ENCODE measurements at regions not wholly inside any gene's neighbourhood (a gene's known extent, or its start where the extent isn't known, plus 50 kb on each side); places are given as distances from the start of the nearest gene placed in this dataset.
"Not testable (repeated sequence)": the region's sequence is repeated elsewhere in the genome, so short reads cannot be mapped to it uniquely, and the experiment has no call there.

DNA sequence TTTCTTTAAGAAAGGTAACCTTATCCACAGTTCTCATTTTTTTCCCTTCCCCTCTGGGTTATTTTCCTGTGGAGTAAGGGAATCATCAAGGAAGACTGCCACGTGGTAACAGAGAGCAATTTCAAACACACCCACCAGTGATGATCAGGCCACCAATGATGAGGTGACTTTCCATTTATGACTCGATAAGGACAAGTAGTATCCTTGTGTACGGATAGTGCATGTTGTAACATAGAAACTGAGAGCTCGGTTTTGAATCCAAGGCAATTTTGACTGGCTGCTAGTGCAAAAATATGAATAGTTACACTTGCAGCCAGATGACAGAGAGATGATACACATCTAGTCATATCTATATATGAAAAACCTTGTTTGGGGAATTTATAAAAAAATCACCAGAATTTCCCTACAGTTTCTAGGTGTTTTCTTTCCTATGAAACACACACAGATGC lies 143.6 kb upstream of the TCF4 start:
- DNase-seq (ENCODE audit: low spot score): no peak

DNA sequence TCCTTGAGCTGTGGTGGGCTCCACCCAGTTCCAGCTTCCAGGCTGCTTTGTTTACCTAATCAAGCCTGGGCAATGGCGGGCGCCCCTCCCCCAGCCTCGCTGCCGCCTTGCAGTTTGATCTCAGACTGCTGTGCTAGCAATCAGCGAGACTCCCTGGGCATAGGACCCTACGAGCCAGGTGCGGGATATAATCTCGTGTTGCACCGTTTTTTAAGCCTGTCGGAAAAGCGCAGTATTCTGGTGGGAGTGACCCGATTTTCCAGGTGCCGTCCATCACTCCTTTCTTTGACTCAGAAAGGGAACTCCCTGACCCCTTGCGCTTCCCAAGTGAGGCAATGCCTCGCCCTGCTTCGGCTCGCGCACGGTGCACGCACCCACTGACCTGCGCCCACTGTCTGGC lies 133.0 kb upstream of the TCF4 start:
- DNase-seq (ENCODE audit: low spot score): not testable (repeated sequence)

GRCh38 chr18:55713707-55714106 lies 125.7 kb upstream of the TCF4 start:
- DNase-seq (ENCODE audit: low spot score): no peak

GRCh38 chr18:55706898-55707297 lies 118.9 kb upstream of the TCF4 start:
- DNase-seq (ENCODE audit: low spot score): no peak

GRCh38 chr18:55699233-55699765 lies 111.3 kb upstream of the TCF4 start:
- DNase-seq (ENCODE audit: low spot score): peak; percentile 15

DNA sequence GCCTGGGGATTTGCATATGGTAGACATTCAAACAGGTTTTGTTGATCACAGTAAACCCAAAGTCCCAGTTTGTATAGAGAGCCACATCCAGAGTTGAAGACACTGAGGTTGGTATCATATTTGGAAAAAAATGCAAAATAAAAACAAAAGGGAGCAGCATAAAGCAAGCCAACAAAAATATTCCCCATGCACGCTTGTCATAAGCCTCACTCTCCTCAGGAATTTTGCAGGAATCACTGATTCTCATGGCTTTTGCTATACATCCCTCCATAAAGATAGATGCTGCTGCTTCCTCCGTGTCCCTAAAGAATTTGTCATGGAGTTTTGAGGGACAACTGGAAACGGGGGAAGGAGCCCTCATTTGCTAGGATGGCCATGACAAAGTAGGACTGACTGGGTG lies 108.8 kb upstream of the TCF4 start:
- DNase-seq (ENCODE audit: low spot score): no peak

- DNase-seq (ENCODE audit: low spot score): no peak
Observed at GRCh38 chr18:55695091-55695490, 107.1 kb upstream of the TCF4 start.

DNA sequence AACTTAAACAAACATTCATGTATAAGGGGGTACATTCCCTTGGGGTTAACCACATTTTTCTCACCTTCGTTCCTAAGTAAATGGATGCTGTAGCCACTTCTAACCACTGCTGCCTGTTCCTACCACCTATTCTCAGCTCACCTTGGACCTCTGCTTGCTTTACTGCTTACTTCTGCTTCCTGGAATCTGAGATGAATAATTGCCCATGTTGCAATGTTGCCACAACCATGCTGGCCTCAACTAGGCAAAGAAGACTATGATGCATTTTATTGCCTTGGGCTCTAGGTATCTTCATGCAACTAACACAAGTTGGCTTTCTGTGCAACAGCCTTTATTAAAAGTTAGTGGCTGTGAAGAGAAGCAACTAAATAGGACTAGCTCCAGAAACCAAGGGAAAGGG lies 106.3 kb upstream of the TCF4 start:
- no peak for DNase-seq (ENCODE audit: low spot score)

DNA sequence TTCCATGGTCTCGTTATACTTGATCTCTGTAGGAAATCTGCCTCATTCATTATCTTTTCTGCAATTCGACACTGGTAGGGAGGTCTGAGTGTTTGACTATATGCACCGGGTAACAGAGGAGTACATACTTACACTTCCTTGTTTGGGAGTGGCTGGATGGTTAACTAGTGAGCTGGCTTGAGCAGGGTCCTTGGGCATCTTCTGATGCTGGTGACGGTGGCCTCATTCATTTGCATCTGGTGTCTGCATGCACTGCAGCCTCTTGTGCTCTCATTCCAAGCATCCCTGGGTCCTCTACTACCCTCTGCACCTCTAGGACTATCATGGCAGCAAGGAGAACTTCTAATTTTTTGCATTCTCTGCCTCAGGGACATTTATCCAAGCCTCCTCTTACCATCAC lies 100.0 kb upstream of the TCF4 start:
- DNase-seq (ENCODE audit: low spot score): no peak

- DNase-seq (ENCODE audit: low spot score): no peak
Observed at GRCh38 chr18:55687106-55687505, 99.1 kb upstream of the TCF4 start.

GRCh38 chr18:55685638-55686037 lies 97.6 kb upstream of the TCF4 start:
- no peak for DNase-seq (ENCODE audit: low spot score)

DNA sequence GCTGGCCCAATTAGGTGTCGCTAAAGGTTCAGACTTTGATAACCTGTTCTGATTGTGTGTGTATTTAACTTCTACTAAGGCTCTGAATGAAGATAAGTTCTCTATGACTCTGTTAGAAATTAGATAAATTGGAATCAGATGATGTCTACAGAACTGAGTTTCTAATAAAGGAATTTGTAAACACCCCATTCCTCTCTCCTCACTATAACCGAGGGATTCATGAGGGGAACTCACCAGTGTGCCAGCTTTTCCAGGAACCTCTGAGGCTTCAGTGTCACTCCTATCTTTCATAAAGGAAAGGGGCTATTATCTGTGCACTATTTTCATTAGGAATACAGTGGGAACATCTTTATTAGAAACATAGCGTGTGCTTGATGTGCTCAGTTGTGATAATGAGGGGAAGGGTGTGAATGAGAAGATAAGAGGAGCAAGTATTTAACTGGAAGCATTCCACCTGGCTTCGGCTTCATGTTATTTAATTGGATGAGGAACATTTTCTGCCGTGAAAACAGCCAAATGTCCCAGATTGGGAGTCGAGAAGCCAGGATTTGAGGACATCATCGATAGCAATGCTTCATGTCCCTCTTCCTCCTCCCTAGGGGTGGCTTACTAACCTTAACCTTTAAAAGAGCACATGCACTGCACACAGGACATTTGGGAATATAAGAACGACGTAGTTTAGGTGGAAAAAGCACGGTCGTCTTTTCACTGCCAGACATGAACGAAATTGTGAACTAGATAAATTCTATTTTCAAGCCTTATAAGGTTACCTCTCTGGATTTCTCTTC lies 84.8 kb upstream of the TCF4 start:
- DNase-seq (ENCODE audit: low spot score): no peak

GRCh38 chr18:55665506-55665905 lies 77.5 kb upstream of the TCF4 start:
- no peak for DNase-seq (ENCODE audit: low spot score)

DNA sequence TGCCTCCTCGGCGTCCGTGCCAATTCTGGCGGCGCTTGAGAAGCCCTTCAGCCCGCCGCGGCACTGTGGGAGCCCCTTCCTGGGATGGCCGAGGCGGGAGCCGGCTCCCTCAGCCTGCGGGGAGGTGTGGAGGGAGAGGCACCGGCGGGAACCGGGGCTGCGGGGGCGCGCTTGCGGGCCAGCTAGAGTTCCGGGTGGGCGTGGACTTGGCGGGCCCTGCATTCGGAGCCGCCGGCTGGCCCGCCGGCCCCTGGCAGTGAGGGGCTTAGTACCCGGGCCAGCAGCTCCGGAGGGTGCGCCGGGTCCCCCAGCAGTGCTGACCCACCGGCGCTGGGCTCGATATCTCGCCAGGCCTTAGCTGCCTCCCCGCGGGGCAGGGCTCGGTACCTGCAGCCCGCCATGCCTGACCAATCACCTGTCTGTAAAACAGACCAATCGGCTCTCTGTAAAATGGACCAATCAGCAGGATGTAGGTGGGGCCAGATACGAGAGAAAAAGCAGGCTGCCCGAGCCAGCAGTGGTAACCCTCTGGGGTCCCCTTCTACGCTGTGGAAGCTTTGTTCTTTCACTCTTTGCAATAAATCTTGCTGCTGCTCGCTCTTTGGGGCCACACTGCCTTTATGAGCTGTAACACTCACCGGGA lies 76.9 kb upstream of the TCF4 start:
- DNase-seq (ENCODE audit: low spot score): not testable (repeated sequence)

GRCh38 chr18:55663891-55664290 lies 75.9 kb upstream of the TCF4 start:
- DNase-seq (ENCODE audit: low spot score): no peak

DNA sequence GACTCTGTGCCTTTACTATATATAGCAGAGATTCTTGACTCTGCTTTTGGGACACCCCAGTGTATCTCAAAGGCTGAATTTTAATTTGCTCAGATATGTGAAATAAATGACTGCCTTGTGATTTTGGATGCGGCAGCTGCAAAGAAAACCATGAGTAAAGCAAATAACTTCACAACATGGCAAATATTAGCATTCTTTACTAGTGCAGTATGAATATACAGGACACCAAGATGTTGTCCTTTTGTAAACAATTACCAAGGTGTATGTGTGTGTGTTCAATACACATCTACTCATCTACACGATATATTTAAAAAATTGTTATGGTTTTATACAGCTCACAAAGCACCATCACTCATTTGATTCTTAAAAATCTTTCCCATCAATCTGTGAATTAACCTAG lies 70.6 kb upstream of the TCF4 start:
- DNase-seq (ENCODE audit: low spot score): no peak

DNA sequence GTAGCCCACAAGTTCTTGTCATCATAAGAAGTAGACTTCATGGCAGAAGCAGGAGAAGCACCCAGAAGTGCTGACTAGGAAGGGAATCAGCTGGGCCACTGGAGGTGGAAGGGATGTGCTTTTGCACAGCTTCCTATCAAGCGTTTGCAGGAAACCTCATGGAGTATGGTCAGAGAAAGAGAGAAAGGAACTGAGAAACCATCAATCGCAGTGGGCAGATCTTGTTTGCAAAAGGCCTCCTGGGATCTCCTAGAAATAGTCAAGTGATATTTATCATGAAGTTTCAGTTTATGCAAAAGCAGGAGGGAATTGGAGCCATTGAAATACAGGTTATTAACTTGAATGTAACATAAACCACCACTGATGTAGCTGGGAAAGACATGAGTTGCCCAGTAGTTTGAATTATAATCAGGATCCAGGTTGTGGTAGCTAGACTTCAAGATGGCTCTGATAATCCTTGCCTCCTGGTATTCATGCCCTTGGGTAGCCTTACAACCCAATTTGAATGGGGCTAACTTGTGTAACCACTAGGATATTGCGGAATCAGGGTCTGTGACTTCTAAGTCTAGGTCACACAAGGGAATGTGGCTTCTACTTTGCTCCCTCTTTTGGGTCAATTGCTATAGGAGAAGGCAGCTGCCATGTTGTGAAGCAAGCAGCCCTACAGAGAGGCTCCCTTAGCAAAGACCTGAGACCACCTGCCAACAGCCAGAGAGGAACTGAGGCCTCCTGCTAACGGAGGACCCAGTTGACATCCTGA lies 69.8 kb upstream of the TCF4 start:
- DNase-seq (ENCODE audit: low spot score): no peak

DNA sequence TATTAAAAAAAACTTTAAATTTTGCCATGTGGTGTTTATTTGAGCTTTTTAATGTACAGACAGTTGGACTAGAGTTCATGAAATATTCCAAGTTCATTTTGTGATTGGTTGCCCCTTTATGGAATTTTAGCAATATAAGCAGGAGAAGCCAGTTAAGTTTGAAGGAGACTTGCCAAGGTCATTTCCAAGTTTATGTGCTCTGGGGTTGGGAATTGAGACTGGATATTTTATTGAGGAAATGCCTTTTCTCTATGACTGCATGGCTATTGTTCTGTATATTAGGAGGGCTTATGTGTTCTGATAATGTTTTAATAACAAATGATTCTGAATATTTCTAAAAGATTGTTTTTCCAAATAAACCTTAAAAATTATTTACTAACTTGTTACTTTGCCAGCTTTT lies 67.0 kb upstream of the TCF4 start:
- no peak for DNase-seq (ENCODE audit: low spot score)

DNA sequence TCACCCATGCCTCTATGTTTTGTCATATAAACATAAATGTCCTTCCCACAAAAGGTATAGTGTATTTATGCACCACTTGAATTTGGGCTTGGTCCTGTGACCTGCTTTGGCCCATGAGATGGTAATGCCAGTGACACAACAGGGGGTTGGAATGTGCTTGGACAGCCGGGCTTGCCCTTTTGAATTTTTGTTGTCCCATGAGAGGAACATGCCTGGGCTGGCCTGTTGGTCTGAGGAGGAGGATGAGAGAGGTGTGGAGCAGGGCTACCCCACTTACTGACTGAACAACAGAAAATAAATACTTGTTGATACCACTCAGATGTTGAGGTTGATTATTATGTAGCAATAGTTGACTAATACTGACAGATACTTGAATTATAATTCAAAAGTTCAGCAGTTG lies 63.2 kb upstream of the TCF4 start:
- no peak for DNase-seq (ENCODE audit: low spot score)

DNA sequence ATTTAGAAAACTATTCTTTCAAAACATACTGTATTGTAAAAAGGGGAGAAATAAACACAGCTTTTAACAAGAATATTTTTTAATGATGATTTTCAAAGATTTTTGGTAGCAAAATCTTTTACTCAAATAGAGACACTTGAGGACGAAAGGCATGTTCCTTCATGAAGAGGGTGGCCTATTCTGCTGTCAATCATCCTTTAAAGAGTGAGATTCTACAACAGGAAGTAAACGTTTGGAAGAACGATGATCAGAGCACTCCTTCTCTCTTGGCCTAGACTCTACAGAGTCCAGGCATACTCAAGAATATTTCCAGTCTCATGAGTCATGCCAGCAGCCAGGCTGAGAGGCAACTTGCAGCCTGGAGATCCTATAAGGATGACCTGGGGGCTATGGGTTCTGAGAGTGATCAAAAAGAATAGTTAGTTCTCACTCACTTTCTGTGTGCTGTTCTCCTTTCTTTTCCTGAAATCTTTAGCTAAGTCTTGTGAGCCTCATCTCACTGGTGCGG lies 62.4 kb upstream of the TCF4 start:
- no peak for DNase-seq (ENCODE audit: low spot score)

- no peak for DNase-seq (ENCODE audit: low spot score)
Observed at GRCh38 chr18:55647331-55647730, 59.3 kb upstream of the TCF4 start.

- no peak for DNase-seq (ENCODE audit: low spot score)
Observed at GRCh38 chr18:55642191-55642590, 54.2 kb upstream of the TCF4 start.

GRCh38 chr18:55641486-55641885 lies 53.5 kb upstream of the TCF4 start:
- DNase-seq (ENCODE audit: low spot score): no peak
